C4-2B (cell line): ENCODE measurements at regions not wholly inside any gene's neighbourhood (a gene's known extent, or its start where the extent isn't known, plus 50 kb on each side); places are given as distances from the start of the nearest gene placed in this dataset.

Experiments used
- ZFX ChIP-seq: fragments of 450-650 bp; IDR thresholded peaks from 2 replicates; pipeline ENCODE4 v1.6.1; 2017
- TF ChIP-seq, protein P1 (sequence below): fragments of 450-650 bp; conservative IDR thresholded peaks from 2 replicates; pipeline ENCODE4 v1.5.1; 2017; ENCODE audit warnings: mild to moderate bottlenecking

DNA sequence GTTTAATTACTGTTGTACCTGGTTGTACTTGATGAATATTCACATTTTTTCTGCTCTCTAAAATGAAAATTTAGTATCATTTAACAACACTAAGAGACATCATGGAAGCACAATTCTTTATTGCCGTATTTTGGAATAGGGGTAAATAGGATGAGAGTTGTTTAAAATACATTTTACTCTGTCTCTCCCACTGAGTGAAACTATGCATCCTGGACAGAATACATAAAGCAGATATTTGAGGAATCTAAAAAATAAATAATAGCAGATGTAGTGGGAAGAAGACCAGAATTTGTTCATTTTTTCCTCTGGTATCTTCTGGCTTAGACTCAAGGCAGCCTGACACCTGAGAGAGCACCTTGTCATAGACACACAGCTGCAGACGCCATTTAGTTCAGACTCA is 119.1 kb upstream of the AHI1 start:
- TF ChIP-seq, protein P1, sequence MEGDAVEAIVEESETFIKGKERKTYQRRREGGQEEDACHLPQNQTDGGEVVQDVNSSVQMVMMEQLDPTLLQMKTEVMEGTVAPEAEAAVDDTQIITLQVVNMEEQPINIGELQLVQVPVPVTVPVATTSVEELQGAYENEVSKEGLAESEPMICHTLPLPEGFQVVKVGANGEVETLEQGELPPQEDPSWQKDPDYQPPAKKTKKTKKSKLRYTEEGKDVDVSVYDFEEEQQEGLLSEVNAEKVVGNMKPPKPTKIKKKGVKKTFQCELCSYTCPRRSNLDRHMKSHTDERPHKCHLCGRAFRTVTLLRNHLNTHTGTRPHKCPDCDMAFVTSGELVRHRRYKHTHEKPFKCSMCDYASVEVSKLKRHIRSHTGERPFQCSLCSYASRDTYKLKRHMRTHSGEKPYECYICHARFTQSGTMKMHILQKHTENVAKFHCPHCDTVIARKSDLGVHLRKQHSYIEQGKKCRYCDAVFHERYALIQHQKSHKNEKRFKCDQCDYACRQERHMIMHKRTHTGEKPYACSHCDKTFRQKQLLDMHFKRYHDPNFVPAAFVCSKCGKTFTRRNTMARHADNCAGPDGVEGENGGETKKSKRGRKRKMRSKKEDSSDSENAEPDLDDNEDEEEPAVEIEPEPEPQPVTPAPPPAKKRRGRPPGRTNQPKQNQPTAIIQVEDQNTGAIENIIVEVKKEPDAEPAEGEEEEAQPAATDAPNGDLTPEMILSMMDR: no peak
- TF ChIP-seq ZFX: no peak
